Endothelial cell (in vitro differentiated cells): ENCODE measurements at regions not wholly inside any gene's neighbourhood (a gene's known extent, or its start where the extent isn't known, plus 50 kb on each side); places are given as distances from the start of the nearest gene placed in this dataset.
A peak's percentile ranks its signal among the peaks of the same experiment; 100 is the strongest.
"Not testable (repeated sequence)": the region's sequence is repeated elsewhere in the genome, so short reads cannot be mapped to it uniquely, and the experiment has no call there.

ENCODE experiments used
- DNase-seq: peaks from one replicate; pipeline ENCODE4 v3.0.0; 2021; ENCODE audit warnings: low spot score
- H3K27ac Mint-ChIP-seq: one replicate; pipeline ENCODE4 v1.8.0; 2021; ENCODE audit warnings: mixed read lengths, inconsistent platforms; ENCODE audit not compliant: unreplicated experiment
- H3K27me3 Mint-ChIP-seq: one replicate; pipeline ENCODE4 v1.8.0; 2021; ENCODE audit warnings: mild to moderate bottlenecking, moderate library complexity, mixed read lengths, inconsistent platforms; ENCODE audit not compliant: unreplicated experiment
- H3K36me3 Mint-ChIP-seq: one replicate; pipeline ENCODE4 v1.8.0; 2021; ENCODE audit warnings: mild to moderate bottlenecking, low read depth, mixed read lengths, inconsistent platforms; ENCODE audit not compliant: unreplicated experiment
- H3K4me1 Mint-ChIP-seq: one replicate; pipeline ENCODE4 v1.8.0; 2021; ENCODE audit warnings: mild to moderate bottlenecking, mixed read lengths, inconsistent platforms; ENCODE audit not compliant: unreplicated experiment
- H3K4me3 Mint-ChIP-seq: one replicate; pipeline ENCODE4 v1.8.0; 2021; ENCODE audit warnings: mild to moderate bottlenecking, mixed read lengths, inconsistent platforms; ENCODE audit not compliant: unreplicated experiment
- H3K9me3 Mint-ChIP-seq: one replicate; pipeline ENCODE4 v1.8.0; 2021; ENCODE audit warnings: mixed read lengths, inconsistent platforms; ENCODE audit not compliant: unreplicated experiment
- TF ChIP-seq, protein P1 (sequence below): fragments of 200-600 bp; sonication (generic); IDR thresholded peaks from one replicate; pipeline ENCODE4 v1.5.0; 2021; ENCODE audit warnings: antibody characterized with exemption; ENCODE audit not compliant: unreplicated experiment

DNA sequence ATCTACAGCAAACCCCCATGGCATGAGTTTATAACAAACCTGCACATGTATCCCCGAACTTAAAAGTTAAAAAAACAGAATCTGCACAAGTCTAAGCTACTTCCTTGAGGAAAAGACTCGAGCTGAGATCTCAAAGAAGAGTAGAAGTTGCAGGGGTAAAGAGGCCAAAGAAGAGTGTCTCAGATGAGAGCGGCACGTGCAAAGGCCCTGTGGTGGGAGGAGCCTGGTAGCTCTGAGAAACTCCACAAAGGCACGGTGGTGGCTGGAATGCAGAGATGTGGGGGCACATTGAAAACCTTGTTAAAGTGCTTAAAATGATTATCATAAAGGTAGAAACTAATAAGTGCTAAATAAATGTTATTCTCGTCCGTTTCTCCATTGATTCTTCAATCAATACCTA, 103.2 kb upstream of the GRK3 start:
- H3K36me3 Mint-ChIP-seq: peaks cover 35% of the 10 kb centered on the region
- TF ChIP-seq, protein P1, sequence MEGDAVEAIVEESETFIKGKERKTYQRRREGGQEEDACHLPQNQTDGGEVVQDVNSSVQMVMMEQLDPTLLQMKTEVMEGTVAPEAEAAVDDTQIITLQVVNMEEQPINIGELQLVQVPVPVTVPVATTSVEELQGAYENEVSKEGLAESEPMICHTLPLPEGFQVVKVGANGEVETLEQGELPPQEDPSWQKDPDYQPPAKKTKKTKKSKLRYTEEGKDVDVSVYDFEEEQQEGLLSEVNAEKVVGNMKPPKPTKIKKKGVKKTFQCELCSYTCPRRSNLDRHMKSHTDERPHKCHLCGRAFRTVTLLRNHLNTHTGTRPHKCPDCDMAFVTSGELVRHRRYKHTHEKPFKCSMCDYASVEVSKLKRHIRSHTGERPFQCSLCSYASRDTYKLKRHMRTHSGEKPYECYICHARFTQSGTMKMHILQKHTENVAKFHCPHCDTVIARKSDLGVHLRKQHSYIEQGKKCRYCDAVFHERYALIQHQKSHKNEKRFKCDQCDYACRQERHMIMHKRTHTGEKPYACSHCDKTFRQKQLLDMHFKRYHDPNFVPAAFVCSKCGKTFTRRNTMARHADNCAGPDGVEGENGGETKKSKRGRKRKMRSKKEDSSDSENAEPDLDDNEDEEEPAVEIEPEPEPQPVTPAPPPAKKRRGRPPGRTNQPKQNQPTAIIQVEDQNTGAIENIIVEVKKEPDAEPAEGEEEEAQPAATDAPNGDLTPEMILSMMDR: no peak
- H3K9me3 Mint-ChIP-seq: no peaks in the 10 kb centered on the region
- H3K4me1 Mint-ChIP-seq: no peaks in the 10 kb centered on the region
- H3K27me3 Mint-ChIP-seq: peaks cover 4% of the 10 kb centered on the region
- no peak overlapping the region for H3K27ac Mint-ChIP-seq
- peak overlapping the region; percentile 14 for H3K4me3 Mint-ChIP-seq
- DNase-seq: no peak

GRCh38 chr22:25462474-25463346, 101.8 kb upstream of the GRK3 start:
- peak; percentile 97 for DNase-seq
- not testable (repeated sequence) for H3K27ac Mint-ChIP-seq, H3K4me1 Mint-ChIP-seq, H3K27me3 Mint-ChIP-seq, H3K4me3 Mint-ChIP-seq, H3K9me3 Mint-ChIP-seq
- H3K36me3 Mint-ChIP-seq: peaks cover 29% of the 10 kb centered on the region
- TF ChIP-seq, protein P1: peak; percentile 97

DNA sequence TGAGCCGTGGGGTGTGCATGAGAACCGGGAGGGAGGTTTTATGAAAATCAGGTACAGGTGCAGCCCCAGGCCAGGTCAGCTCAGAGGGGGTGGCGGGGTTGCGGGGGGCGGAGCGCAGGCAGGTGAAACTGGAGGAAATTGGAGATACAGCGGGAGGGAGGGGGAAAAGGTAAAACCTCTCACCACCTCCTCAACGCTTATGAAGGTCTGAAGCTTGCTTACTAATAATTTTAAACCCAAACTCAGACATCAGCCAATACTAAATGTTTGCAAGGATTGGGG, 101.2 kb upstream of the GRK3 start:
- H3K4me3 Mint-ChIP-seq, H3K27me3 Mint-ChIP-seq, H3K27ac Mint-ChIP-seq, DNase-seq, H3K9me3 Mint-ChIP-seq, H3K4me1 Mint-ChIP-seq: not testable (repeated sequence)
- peaks cover 29% of the 10 kb centered on the region for H3K36me3 Mint-ChIP-seq

DNA sequence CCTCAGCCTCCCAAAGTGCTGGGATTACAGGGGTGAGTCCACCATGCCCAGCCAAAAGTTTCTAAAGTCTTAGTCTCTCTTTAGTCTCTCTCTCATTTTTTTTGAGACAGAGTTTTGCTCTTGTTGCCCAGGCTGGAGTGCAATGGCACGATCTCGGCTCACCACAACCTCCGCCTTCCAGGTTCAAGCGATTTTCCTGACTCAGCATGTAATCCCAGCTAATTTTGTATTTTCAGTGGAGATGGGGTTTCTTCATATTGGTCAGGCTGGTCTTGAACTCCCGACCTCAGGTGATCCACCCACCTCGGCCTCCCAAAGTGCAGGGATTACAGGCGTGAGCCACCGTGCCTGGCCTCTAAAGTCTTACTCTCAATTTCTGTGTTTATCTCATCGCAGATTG, 100.1 kb upstream of the GRK3 start:
- peaks cover 23% of the 10 kb centered on the region for H3K36me3 Mint-ChIP-seq
- not testable (repeated sequence) for H3K4me1 Mint-ChIP-seq, H3K9me3 Mint-ChIP-seq, H3K27me3 Mint-ChIP-seq, H3K4me3 Mint-ChIP-seq, DNase-seq, H3K27ac Mint-ChIP-seq

- no peaks in the 10 kb centered on the region for H3K4me1 Mint-ChIP-seq
- peaks cover 11% of the 10 kb centered on the region for H3K36me3 Mint-ChIP-seq
Observed at GRCh38 chr22:25465949-25466348, 98.5 kb upstream of the GRK3 start.

DNA sequence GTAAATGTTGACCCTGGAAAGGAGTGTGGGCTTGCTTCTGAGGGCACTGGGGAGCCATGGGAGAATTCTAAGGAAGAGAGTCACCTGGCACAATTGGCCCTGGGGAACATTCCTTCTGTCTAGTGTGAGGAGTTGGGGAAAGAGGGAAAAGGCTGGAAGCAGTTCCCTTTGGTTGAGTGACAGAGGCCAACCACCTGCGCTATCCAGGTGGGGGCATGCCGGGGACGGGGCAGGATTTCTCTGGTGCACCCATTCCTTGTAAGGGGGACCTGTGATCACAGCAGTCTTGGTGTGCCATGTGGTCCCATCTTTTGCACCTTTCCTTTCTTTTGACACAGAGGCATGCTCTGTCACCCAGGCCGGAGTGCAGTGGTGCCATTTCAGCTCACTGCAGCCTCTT, 92.1 kb upstream of the GRK3 start:
- Mint-ChIP-seq H3K9me3 (no peaks in the 10 kb centered on the region), H3K27ac (no peak overlapping the region), H3K27me3 (peaks cover 3% of the 10 kb centered on the region), H3K4me3 (no peak overlapping the region), H3K36me3 (peaks cover 15% of the 10 kb centered on the region), H3K4me1 (no peaks in the 10 kb centered on the region)
- no peak for DNase-seq
- TF ChIP-seq, protein P1: no peak

More at GRCh38 chr22:25465949-25466348, 98.5 kb upstream of the GRK3 start:
- TF ChIP-seq, protein P1: no peak
- Mint-ChIP-seq H3K27ac (no peak overlapping the region), H3K27me3 (no peaks in the 10 kb centered on the region), H3K9me3 (no peaks in the 10 kb centered on the region), H3K4me3 (peak overlapping the region; percentile 24)
- DNase-seq: no peak
